GM18858 (cell line): ENCODE measurements at regions not wholly inside any gene's neighbourhood (a gene's known extent, or its start where the extent isn't known, plus 50 kb on each side); places are given as distances from the start of the nearest gene placed in this dataset.
A peak's percentile ranks its signal among the peaks of the same experiment; 100 is the strongest.
"Not testable (repeated sequence)": the region's sequence is repeated elsewhere in the genome, so short reads cannot be mapped to it uniquely, and the experiment has no call there.

Experiments used
- ATAC-seq: cut with Tn5 transposase; IDR thresholded peaks from one replicate; pipeline ENCODE4 v1.9.1; 2021; ENCODE audit not compliant: unreplicated experiment

- ATAC-seq = no peak
Measured at GRCh38 chr2:154580767-154581166, 117.7 kb upstream of the KCNJ3 start.

- not testable (repeated sequence) for ATAC-seq
Measured at GRCh38 chr2:154582694-154583093, 115.8 kb upstream of the KCNJ3 start.

- ATAC-seq = not testable (repeated sequence)
Measured at GRCh38 chr2:154583274-154583673, 115.2 kb upstream of the KCNJ3 start.

GRCh38 chr2:154587739-154588138, 110.8 kb upstream of the KCNJ3 start:
- no peak for ATAC-seq

- ATAC-seq = no peak
Measured at GRCh38 chr2:154588838-154589237, 109.7 kb upstream of the KCNJ3 start.

GRCh38 chr2:154589514-154589913, 109.0 kb upstream of the KCNJ3 start:
- no peak for ATAC-seq

- ATAC-seq = no peak
Measured at GRCh38 chr2:154591294-154591820, 107.1 kb upstream of the KCNJ3 start.

- ATAC-seq = no peak
Measured at GRCh38 chr2:154599189-154599588, 99.3 kb upstream of the KCNJ3 start.

- no peak for ATAC-seq
Measured at GRCh38 chr2:154600927-154601494, 97.5 kb upstream of the KCNJ3 start.

GRCh38 chr2:154603682-154604081, 94.8 kb upstream of the KCNJ3 start:
- ATAC-seq = no peak

- no peak for ATAC-seq
Measured at GRCh38 chr2:154608438-154608837, 90.1 kb upstream of the KCNJ3 start.

GRCh38 chr2:154614906-154615305, 83.6 kb upstream of the KCNJ3 start:
- ATAC-seq = no peak

GRCh38 chr2:154616659-154617058, 81.8 kb upstream of the KCNJ3 start:
- no peak for ATAC-seq

- no peak for ATAC-seq
Measured at GRCh38 chr2:154620471-154620870, 78.0 kb upstream of the KCNJ3 start.

- ATAC-seq = peak; percentile 64
Measured at GRCh38 chr2:154623819-154624218, 74.7 kb upstream of the KCNJ3 start.

- no peak for ATAC-seq
Measured at GRCh38 chr2:154637456-154637855, 61.0 kb upstream of the KCNJ3 start.

GRCh38 chr2:154638783-154639182, 59.7 kb upstream of the KCNJ3 start:
- ATAC-seq = no peak

- ATAC-seq = no peak
Measured at GRCh38 chr2:154640000-154640399, 58.5 kb upstream of the KCNJ3 start.
